PC-3 (cell line): ENCODE measurements at regions not wholly inside any gene's neighbourhood (a gene's known extent, or its start where the extent isn't known, plus 50 kb on each side); places are given as distances from the start of the nearest gene placed in this dataset.

Source experiments
- ATAC-seq: fragments of 200-7000 bp; cut with Tn5 transposase; 2 replicates; pipeline ENCODE4 v1.9.1; 2020; ENCODE audit warnings: mild to moderate bottlenecking, moderate library complexity
- BruUV-seq: library from RNA; stranded (reverse); fragments of 400-500 nt; replicated peaks from 2 replicates; lab custom pipeline; 2021; lab: Mats Ljungman, UMichigan
- CTCF ChIA-PET: fragments of 300-600 bp; sonication (Branson Sonifier 250); formaldehyde crosslinking; loops from one replicate; lab custom pipeline; 2022; ENCODE audit warnings: antibody characterized with exemption; lab: Charles Lee
- POLR2A ChIA-PET: fragments of 300-600 bp; sonication (Branson Sonifier 250); formaldehyde crosslinking; loops from one replicate; lab custom pipeline; 2022; ENCODE audit warnings: antibody characterized with exemption; ENCODE audit not compliant: unreplicated experiment; lab: Charles Lee
- DNase-seq: peaks from one replicate; pipeline ENCODE4 v3.0.0-alpha.2; 2015
- H2AFZ ChIP-seq: fragments of 300-600 bp; sonication (generic); 2 replicates; pipeline ENCODE4 v1.6.0; 2016; ENCODE audit warnings: antibody characterized with exemption, low read length
- H3F3A ChIP-seq: fragments of 300-600 bp; sonication (generic); one replicate; pipeline ENCODE4 v1.6.0; 2017; ENCODE audit warnings: antibody characterized with exemption, low read length, control low read depth, mild to moderate bottlenecking; ENCODE audit not compliant: unreplicated experiment
- H3K27ac ChIP-seq: fragments of 300-600 bp; sonication (generic); 2 replicates; pipeline ENCODE4 v1.5.1; 2016; ENCODE audit warnings: mild to moderate bottlenecking, low read length
- H3K27me3 ChIP-seq: fragments of 300-600 bp; sonication (generic); 2 replicates; pipeline ENCODE4 v1.6.1; 2016; ENCODE audit warnings: low read length, mixed read lengths
- H3K36me3 ChIP-seq: fragments of 300-600 bp; sonication (generic); 2 replicates; pipeline ENCODE4 v1.6.1; 2016; ENCODE audit warnings: low read depth, mixed run types, low read length, mixed read lengths
- H3K4me1 ChIP-seq: fragments of 300-600 bp; sonication (generic); 2 replicates; pipeline ENCODE4 v1.5.1; 2016; ENCODE audit warnings: low read length; ENCODE audit not compliant: insufficient read depth
- H3K4me2 ChIP-seq: fragments of 300-600 bp; sonication (generic); 2 replicates; pipeline ENCODE4 v1.6.0; 2016; ENCODE audit warnings: low read length
- H3K4me3 ChIP-seq: fragments of 300-600 bp; sonication (generic); 2 replicates; pipeline ENCODE4 v1.5.1; 2016; ENCODE audit warnings: mild to moderate bottlenecking, low read length, mixed read lengths
- H3K79me2 ChIP-seq: fragments of 300-600 bp; sonication (generic); 2 replicates; pipeline ENCODE4 v1.6.1; 2017; ENCODE audit warnings: low read length, mixed read lengths
- H3K9ac ChIP-seq: fragments of 300-600 bp; sonication (generic); 2 replicates; pipeline ENCODE4 v1.6.0; 2016; ENCODE audit warnings: mild to moderate bottlenecking, low read length
- H3K9me2 ChIP-seq: fragments of 300-600 bp; sonication (generic); replicated peaks from 2 replicates; pipeline ENCODE4 v1.6.1; 2016; ENCODE audit warnings: mixed run types, low read length, mixed read lengths
- H3K9me3 ChIP-seq: fragments of 300-600 bp; sonication (generic); 2 replicates; pipeline ENCODE4 v1.6.1; 2016; ENCODE audit warnings: low read length, mixed read lengths
- H4K20me1 ChIP-seq: fragments of 300-600 bp; sonication (generic); 2 replicates; pipeline ENCODE4 v1.6.1; 2016; ENCODE audit warnings: low read length, mixed read lengths
- CTCF ChIP-seq: fragments of 300-600 bp; sonication (generic); conservative IDR thresholded peaks from 2 replicates; pipeline ENCODE4 v1.5.1; 2017; ENCODE audit warnings: antibody characterized with exemption, low read depth, mild to moderate bottlenecking, low read length
- EZH2 ChIP-seq: fragments of 300-600 bp; sonication (generic); IDR thresholded peaks from one replicate; pipeline ENCODE4 v1.6.1; 2017; ENCODE audit warnings: antibody characterized with exemption, mild to moderate bottlenecking, low read length; ENCODE audit not compliant: unreplicated experiment
- EZH2phosphoT487 ChIP-seq: fragments of 300-600 bp; sonication (generic); IDR thresholded peaks from 2 replicates; pipeline ENCODE4 v1.6.1; 2018; ENCODE audit warnings: mild to moderate bottlenecking, antibody characterized with exemption, low read length, borderline replicate concordance
- intact Hi-C: fragments of 100-400 bp; cut with micrococcal nuclease; formaldehyde crosslinking; loops from 2 replicates; pipeline ENCODE4 v1.9.0; 2023

DNA sequence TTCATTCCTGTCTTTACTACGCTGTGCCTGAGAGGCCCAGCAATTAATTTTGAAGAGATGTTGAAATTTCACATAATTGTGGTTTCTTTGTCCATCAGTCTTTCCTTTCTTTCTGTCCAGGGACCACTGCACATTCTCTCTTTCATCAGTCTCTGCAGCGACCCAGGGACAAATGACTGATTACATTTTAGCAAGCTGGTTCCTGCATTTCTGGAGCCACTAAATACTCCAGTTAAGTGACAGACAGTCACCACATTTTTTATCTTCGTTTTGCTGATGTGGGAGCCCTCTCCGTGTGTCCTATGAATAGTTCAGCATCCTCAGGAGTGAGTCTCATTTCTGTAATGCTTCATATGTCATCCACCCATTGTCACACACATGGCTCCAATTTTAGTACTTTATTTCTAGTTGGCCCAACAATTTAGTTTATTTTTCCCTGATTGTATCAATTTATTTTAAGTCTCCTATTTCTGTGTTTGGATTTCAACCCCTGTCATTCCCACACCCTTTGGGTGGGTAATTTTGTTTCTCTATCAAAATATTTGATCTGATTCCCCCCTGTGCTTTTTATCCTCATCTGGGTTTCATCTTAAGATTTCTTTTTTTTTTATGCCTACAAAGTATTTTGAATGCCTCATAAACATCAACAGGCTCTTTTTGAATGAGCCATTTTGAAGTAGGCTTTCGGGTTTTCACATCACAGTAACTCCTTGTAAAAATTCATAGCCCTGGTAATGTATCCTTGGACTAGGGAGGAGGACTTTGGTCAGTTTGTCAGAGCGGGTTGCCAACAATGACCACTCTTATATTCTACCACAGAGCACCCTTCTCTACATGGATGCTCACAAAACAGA is 1196.5 kb downstream of the GALC start:
- no peaks in the 10 kb centered on the region for H3K36me3 ChIP-seq
- ATAC-seq (no peak), DNase-seq (no peak)
- no peak overlapping the region for H2AFZ ChIP-seq
- no peak overlapping the region for H3K4me2 ChIP-seq
- no peak overlapping the region for H3K9ac ChIP-seq
- H4K20me1 ChIP-seq: no peaks in the 10 kb centered on the region
- H3K4me3 ChIP-seq: no peak overlapping the region
- POLR2A ChIA-PET: no interaction called here
- intact Hi-C loops: no loop called here
- TF ChIP-seq CTCF (no peak), EZH2 (no peak), EZH2phosphoT487 (no peak)
- no peaks in the 10 kb centered on the region for H3K79me2 ChIP-seq
- 0 out of 2 replicates have a peak, but pooled peaks cover 10% of the 10 kb centered on the region for H3K9me3 ChIP-seq
- no peaks in the 10 kb centered on the region for H3K27me3 ChIP-seq
- no peaks in the 10 kb centered on the region for H3F3A ChIP-seq
- CTCF ChIA-PET: no interaction called here
- H3K27ac ChIP-seq: no peak overlapping the region
- H3K9me2 ChIP-seq: no peaks in the 10 kb centered on the region
- no TSS peak for BruUV-seq
- H3K4me1 ChIP-seq: peaks cover 5% of the 10 kb centered on the region; the same call in 1 of the 2 replicates

GRCh38 chr14:86794689-86795088 is 1198.3 kb downstream of the GALC start:
- Histone ChIP-seq H3K27ac (no peak overlapping the region), H3K4me2 (no peak overlapping the region), H3K9me2 (no peaks in the 10 kb centered on the region), H3K4me3 (no peak overlapping the region), H2AFZ (no peak overlapping the region), H3K36me3 (no peaks in the 10 kb centered on the region), H3K9me3 (0 out of 2 replicates have a peak, but pooled peaks cover 12% of the 10 kb centered on the region), H3K27me3 (no peaks in the 10 kb centered on the region), H3F3A (no peaks in the 10 kb centered on the region), H3K9ac (no peak overlapping the region), H3K79me2 (no peaks in the 10 kb centered on the region), H3K4me1 (peaks cover 2% of the 10 kb centered on the region; the same call in 1 of the 2 replicates), H4K20me1 (no peaks in the 10 kb centered on the region)
- no TSS peak for BruUV-seq
- intact Hi-C loops: no loop called here
- POLR2A ChIA-PET: no interaction called here
- no peak for ATAC-seq
- no peak for DNase-seq
- CTCF ChIA-PET: no interaction called here
- TF ChIP-seq EZH2 (no peak), CTCF (no peak), EZH2phosphoT487 (no peak)
